ENCODE measurements at regions not wholly inside any gene's neighbourhood (a gene's known extent, or its start where the extent isn't known, plus 50 kb on each side); places are given as distances from the start of the nearest gene placed in this dataset.

- Histone ChIP-seq H3K27ac (no peak overlapping the region), H3K4me1 (no peaks in the 10 kb centered on the region), H3K36me3 (no peaks in the 10 kb centered on the region), H3K27me3 (no peaks in the 10 kb centered on the region), H3K9me3 (no peaks in the 10 kb centered on the region), H3K4me3 (no peak overlapping the region)
- no peak for DNase-seq (ENCODE audit: low spot score in 2 of 2)
- intact Hi-C loops (cut with DNase I; ENCODE audit: low total_unique reads): no loop called here
- TF ChIP-seq, protein P1, sequence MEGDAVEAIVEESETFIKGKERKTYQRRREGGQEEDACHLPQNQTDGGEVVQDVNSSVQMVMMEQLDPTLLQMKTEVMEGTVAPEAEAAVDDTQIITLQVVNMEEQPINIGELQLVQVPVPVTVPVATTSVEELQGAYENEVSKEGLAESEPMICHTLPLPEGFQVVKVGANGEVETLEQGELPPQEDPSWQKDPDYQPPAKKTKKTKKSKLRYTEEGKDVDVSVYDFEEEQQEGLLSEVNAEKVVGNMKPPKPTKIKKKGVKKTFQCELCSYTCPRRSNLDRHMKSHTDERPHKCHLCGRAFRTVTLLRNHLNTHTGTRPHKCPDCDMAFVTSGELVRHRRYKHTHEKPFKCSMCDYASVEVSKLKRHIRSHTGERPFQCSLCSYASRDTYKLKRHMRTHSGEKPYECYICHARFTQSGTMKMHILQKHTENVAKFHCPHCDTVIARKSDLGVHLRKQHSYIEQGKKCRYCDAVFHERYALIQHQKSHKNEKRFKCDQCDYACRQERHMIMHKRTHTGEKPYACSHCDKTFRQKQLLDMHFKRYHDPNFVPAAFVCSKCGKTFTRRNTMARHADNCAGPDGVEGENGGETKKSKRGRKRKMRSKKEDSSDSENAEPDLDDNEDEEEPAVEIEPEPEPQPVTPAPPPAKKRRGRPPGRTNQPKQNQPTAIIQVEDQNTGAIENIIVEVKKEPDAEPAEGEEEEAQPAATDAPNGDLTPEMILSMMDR (IDR thresholded peaks at IDR 0.05): no peak
- no peak for TF ChIP-seq POLR2AphosphoS5 (IDR thresholded peaks at IDR 0.05)
- TF ChIP-seq POLR2A (IDR thresholded peaks at IDR 0.05): no peak
These were observed 208.4 kb downstream of the PLOD2 start for GRCh38 chr3:145952536-145952935.

DNA sequence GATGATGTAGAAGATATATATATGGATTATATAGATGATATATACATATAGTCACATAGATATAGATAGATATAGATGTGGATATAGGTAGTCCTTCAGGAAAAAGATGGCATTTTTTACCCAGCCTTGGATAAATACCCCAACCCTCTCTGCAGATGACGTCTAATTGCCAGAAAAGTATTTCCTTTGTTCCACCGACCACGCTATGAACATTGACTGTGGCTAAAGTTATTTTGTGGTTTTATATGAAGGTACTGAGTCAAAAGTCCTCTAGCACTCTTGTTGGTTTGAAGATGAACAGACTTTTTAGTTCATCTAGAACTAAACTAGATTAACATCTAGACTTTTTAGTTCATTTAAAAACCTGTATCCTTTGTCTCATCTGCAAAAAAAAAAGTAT, 207.7 kb downstream of the PLOD2 start:
- TF ChIP-seq POLR2A (IDR thresholded peaks at IDR 0.05) (no peak), POLR2AphosphoS5 (IDR thresholded peaks at IDR 0.05) (no peak)
- TF ChIP-seq, protein P1 (IDR thresholded peaks at IDR 0.05): no peak
- intact Hi-C loops (cut with DNase I; ENCODE audit: low total_unique reads): no loop called here
- no peak overlapping the region for H3K27ac ChIP-seq
- H3K27me3 ChIP-seq: no peaks in the 10 kb centered on the region
- H3K36me3 ChIP-seq: no peaks in the 10 kb centered on the region
- no peak overlapping the region for H3K4me3 ChIP-seq
- DNase-seq (ENCODE audit: low spot score in 2 of 2): no peak
- no peaks in the 10 kb centered on the region for H3K9me3 ChIP-seq
- H3K4me1 ChIP-seq: no peaks in the 10 kb centered on the region

GRCh38 chr3:145959457-145960088, 201.4 kb downstream of the PLOD2 start:
- TF ChIP-seq, protein P1 (IDR thresholded peaks at IDR 0.05): no peak
- TF ChIP-seq POLR2AphosphoS5 (IDR thresholded peaks at IDR 0.05) (no peak), POLR2A (IDR thresholded peaks at IDR 0.05) (no peak)
- H3K36me3 ChIP-seq: no peaks in the 10 kb centered on the region
- H3K27ac ChIP-seq: no peak overlapping the region
- H3K27me3 ChIP-seq: no peaks in the 10 kb centered on the region
- no peak for DNase-seq (ENCODE audit: low spot score in 2 of 2)
- intact Hi-C loops (cut with DNase I; ENCODE audit: low total_unique reads): no loop called here
- no peak overlapping the region for H3K4me3 ChIP-seq
- H3K9me3 ChIP-seq: no peaks in the 10 kb centered on the region
- H3K4me1 ChIP-seq: no peaks in the 10 kb centered on the region

- Histone ChIP-seq H3K36me3 (no peaks in the 10 kb centered on the region), H3K4me1 (no peaks in the 10 kb centered on the region), H3K4me3 (no peak overlapping the region), H3K9me3 (no peaks in the 10 kb centered on the region), H3K27ac (no peak overlapping the region), H3K27me3 (no peaks in the 10 kb centered on the region)
- intact Hi-C loops (cut with DNase I; ENCODE audit: low total_unique reads): no loop called here
- no peak for DNase-seq (ENCODE audit: low spot score in 2 of 2)
- no peak for TF ChIP-seq POLR2AphosphoS5 (IDR thresholded peaks at IDR 0.05)
- no peak for TF ChIP-seq POLR2A (IDR thresholded peaks at IDR 0.05)
- TF ChIP-seq, protein P1 (IDR thresholded peaks at IDR 0.05): no peak
These were observed 197.9 kb downstream of the PLOD2 start for GRCh38 chr3:145963111-145963510.

GRCh38 chr3:145967043-145967442, 193.9 kb downstream of the PLOD2 start:
- H3K27ac ChIP-seq: no peak overlapping the region
- intact Hi-C loops (cut with DNase I; ENCODE audit: low total_unique reads): no loop called here
- no peak for TF ChIP-seq POLR2A (IDR thresholded peaks at IDR 0.05)
- no peak for TF ChIP-seq POLR2AphosphoS5 (IDR thresholded peaks at IDR 0.05)
- TF ChIP-seq, protein P1 (IDR thresholded peaks at IDR 0.05): no peak
- H3K4me1 ChIP-seq: no peaks in the 10 kb centered on the region
- no peaks in the 10 kb centered on the region for H3K27me3 ChIP-seq
- H3K9me3 ChIP-seq: no peaks in the 10 kb centered on the region
- no peak overlapping the region for H3K4me3 ChIP-seq
- no peak for DNase-seq (ENCODE audit: low spot score in 2 of 2)
- no peaks in the 10 kb centered on the region for H3K36me3 ChIP-seq

All from breast epithelium (tissue), 4 donors.